Liver (tissue), 8 donors: ENCODE measurements at regions not wholly inside any gene's neighbourhood (a gene's known extent, or its start where the extent isn't known, plus 50 kb on each side); places are given as distances from the start of the nearest gene placed in this dataset.

ENCODE experiments used
- DNase-seq: peaks from one replicate; pipeline ENCODE4 v3.0.0-alpha.2; 2017; ENCODE audit warnings: low spot score
- H3K27ac ChIP-seq, 2 donors: one replicate each; pipeline ENCODE4 v1.7.0; 2013; ENCODE audit warnings: inconsistent platforms in 2 of 2, low read length in 2 of 2, control low read depth in 1 of 2, low read depth in 1 of 2, mild to moderate bottlenecking in 1 of 2
- H3K27me3 ChIP-seq, 4 donors: one replicate each; pipeline versions ENCODE4 v1.6.1 to v1.7.0; 2013; ENCODE audit warnings: low read length in 3 of 4, inconsistent platforms in 1 of 4, mild to moderate bottlenecking in 1 of 4, moderate library complexity in 1 of 4; ENCODE audit not compliant: control insufficient read depth in 4 of 4, insufficient read depth in 4 of 4
- H3K36me3 ChIP-seq, 4 donors: one replicate each; pipeline versions ENCODE4 v1.6.1 to v1.7.0; 2013; ENCODE audit warnings: low read length in 3 of 4, mild to moderate bottlenecking in 3 of 4, low read depth in 1 of 4, moderate library complexity in 1 of 4; ENCODE audit not compliant: control insufficient read depth in 4 of 4, insufficient read depth in 3 of 4
- H3K4me1 ChIP-seq, 4 donors: one replicate each; pipeline versions ENCODE4 v1.6.1 to v1.7.0; 2013; ENCODE audit warnings: low read length in 3 of 4, mild to moderate bottlenecking in 3 of 4, moderate library complexity in 1 of 4; ENCODE audit not compliant: control insufficient read depth in 4 of 4, insufficient read depth in 4 of 4
- H3K4me3 ChIP-seq, 3 donors: one replicate each; pipeline versions ENCODE4 v1.6.1 to v1.7.0; 2013; ENCODE audit warnings: low read length in 3 of 3, control low read depth in 1 of 3, low read depth in 1 of 3, mild to moderate bottlenecking in 1 of 3
- H3K9ac ChIP-seq, 2 donors: one replicate each; pipeline ENCODE4 v1.7.0; 2013; ENCODE audit warnings: low read length in 2 of 2, mild to moderate bottlenecking in 2 of 2, moderate library complexity in 2 of 2, control low read depth in 1 of 2, low read depth in 1 of 2
- H3K9me3 ChIP-seq, 4 donors: one replicate each; pipeline versions ENCODE4 v1.6.1 to v1.7.0; 2013; ENCODE audit warnings: low read length in 3 of 4; ENCODE audit not compliant: control insufficient read depth in 4 of 4
- CTCF ChIP-seq: fragments of 150-350 bp; IDR thresholded peaks from 2 replicates; pipeline ENCODE4 v1.5.1; 2017; ENCODE audit warnings: improper control_type of control experiment, low read depth, low read length; ENCODE audit not compliant: missing input control
- EGR1 ChIP-seq, 2 donors: IDR thresholded peaks; 2 replicates each; pipeline ENCODE4 v1.6.1; 2016 to 2018; ENCODE audit warnings: antibody characterized with exemption in 2 of 2, low read depth in 2 of 2
- FOXA1 ChIP-seq: IDR thresholded peaks from 2 replicates; pipeline ENCODE4 v1.6.1; 2016; ENCODE audit warnings: antibody characterized with exemption
- FOXA2 ChIP-seq: IDR thresholded peaks from 2 replicates; pipeline ENCODE4 v1.6.1; 2016; ENCODE audit warnings: antibody characterized with exemption
- GABPA ChIP-seq, 2 donors: IDR thresholded peaks in 1 of 2; conservative IDR thresholded peaks in 1 of 2; 2 replicates each; pipeline ENCODE4 v1.6.1; 2016; ENCODE audit warnings: antibody characterized with exemption in 2 of 2, mild to moderate bottlenecking in 1 of 2, moderate library complexity in 1 of 2
- HNF4A ChIP-seq, 2 donors: conservative IDR thresholded peaks; 2 replicates each; pipeline ENCODE4 v1.6.1; 2016; ENCODE audit warnings: antibody characterized with exemption in 2 of 2, mild to moderate bottlenecking in 2 of 2
- HNF4G ChIP-seq: IDR thresholded peaks from 2 replicates; pipeline ENCODE4 v1.6.1; 2016; ENCODE audit warnings: antibody characterized with exemption
- JUND ChIP-seq, 2 donors: IDR thresholded peaks; 2 replicates each; pipeline ENCODE4 v1.6.1; 2016; ENCODE audit warnings: antibody characterized with exemption in 2 of 2
- MAX ChIP-seq: IDR thresholded peaks from 2 replicates; pipeline ENCODE4 v1.6.1; 2016; ENCODE audit warnings: antibody characterized with exemption
- NR2F2 ChIP-seq: IDR thresholded peaks from 2 replicates; pipeline ENCODE4 v1.6.1; 2016; ENCODE audit warnings: antibody characterized with exemption
- RAD21 ChIP-seq, 2 donors: IDR thresholded peaks; 2 replicates each; pipeline ENCODE4 v1.6.1; 2016; ENCODE audit warnings: antibody characterized with exemption in 2 of 2, mild to moderate bottlenecking in 2 of 2
- REST ChIP-seq: IDR thresholded peaks from 2 replicates; pipeline ENCODE4 v1.6.1; 2016; ENCODE audit warnings: antibody characterized with exemption, mild to moderate bottlenecking
- RXRA ChIP-seq, 2 donors: IDR thresholded peaks; 2 replicates each; pipeline ENCODE4 v1.6.1; 2017 to 2018; ENCODE audit warnings: antibody characterized with exemption in 2 of 2, mild to moderate bottlenecking in 1 of 2
- SP1 ChIP-seq: IDR thresholded peaks from 2 replicates; pipeline ENCODE4 v1.6.1; 2018; ENCODE audit warnings: antibody characterized with exemption, mild to moderate bottlenecking
- TAF1 ChIP-seq: conservative IDR thresholded peaks from 2 replicates; pipeline ENCODE4 v1.6.1; 2016; ENCODE audit warnings: antibody characterized with exemption, mild to moderate bottlenecking
- YY1 ChIP-seq: IDR thresholded peaks from 2 replicates; pipeline ENCODE4 v1.6.1; 2016; ENCODE audit warnings: antibody characterized with exemption, mild to moderate bottlenecking
- ZBTB33 ChIP-seq: IDR thresholded peaks from 2 replicates; pipeline ENCODE4 v1.6.1; 2016; ENCODE audit warnings: antibody characterized with exemption
- WGBS: extraction: QIAGEN DNeasy Blood & Tissue Kit; methylation state at CpG from one replicate; pipeline ENCODE4 v1.1.7; 2013; 5-methylcytosine and 5-hydroxymethylcytosine counted together
- TF ChIP-seq, protein P1 (sequence below): IDR thresholded peaks from 2 replicates; pipeline ENCODE4 v1.6.1; 2016; ENCODE audit warnings: antibody characterized with exemption
- donor health status: healthy.
- donor health status: healthy.
- donor health status: healthy.
- donor health status: healthy.
- donor health status: healthy.

GRCh38 chr14:28055008-28055407, 711.6 kb upstream of the FOXG1 start:
- no peak for DNase-seq
- no peak overlapping the region for H3K4me3 ChIP-seq
- no peak overlapping the region for H3K27ac ChIP-seq
- peaks cover 0 to 6% (median 2%) of the 10 kb centered on the region in 4 donors for H3K4me1 ChIP-seq
- 92% methylated on average over 3 of the region's 3 CpGs for WGBS
- H3K36me3 ChIP-seq, result no peaks in the 10 kb centered on the region
- H3K9me3 ChIP-seq, result no peaks in the 10 kb centered on the region
- H3K27me3 ChIP-seq, result no peaks in the 10 kb centered on the region
- H3K9ac ChIP-seq, result no peak overlapping the region
- no peak for TF ChIP-seq TAF1
- TF ChIP-seq SP1, result no peak
- TF ChIP-seq FOXA2, result no peak
- TF ChIP-seq NR2F2, result no peak
- TF ChIP-seq JUND (IDR thresholded peaks at IDR 0.05), result no peak
- no peak for TF ChIP-seq EGR1 (IDR thresholded peaks at IDR 0.05; ENCODE audit: low read depth in 2 of 2)
- TF ChIP-seq, protein P1, sequence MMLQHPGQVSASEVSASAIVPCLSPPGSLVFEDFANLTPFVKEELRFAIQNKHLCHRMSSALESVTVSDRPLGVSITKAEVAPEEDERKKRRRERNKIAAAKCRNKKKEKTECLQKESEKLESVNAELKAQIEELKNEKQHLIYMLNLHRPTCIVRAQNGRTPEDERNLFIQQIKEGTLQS, result no peak
- no peak for TF ChIP-seq HNF4A (conservative IDR thresholded peaks at IDR 0.05)
- no peak for TF ChIP-seq GABPA (IDR thresholded peaks at IDR 0.05 in 1 of 2, conservative IDR thresholded peaks at IDR 0.05 in 1 of 2)
- TF ChIP-seq RAD21 (IDR thresholded peaks at IDR 0.05), result no peak
- no peak for TF ChIP-seq CTCF
- TF ChIP-seq ZBTB33, result no peak
- no peak for TF ChIP-seq YY1
- TF ChIP-seq REST, result no peak
- no peak for TF ChIP-seq HNF4G
- TF ChIP-seq RXRA (IDR thresholded peaks at IDR 0.05), result no peak
- no peak for TF ChIP-seq FOXA1
- TF ChIP-seq MAX, result no peak
